Smooth muscle cell (in vitro differentiated cells): ENCODE measurements at regions not wholly inside any gene's neighbourhood (a gene's known extent, or its start where the extent isn't known, plus 50 kb on each side); places are given as distances from the start of the nearest gene placed in this dataset.

Source experiments
- DNase-seq: peaks from one replicate; lab custom pipeline; 2025; ENCODE audit not compliant: unreplicated experiment; lab: John Stamatoyannopoulos, UW
- H2AFZ ChIP-seq: fragments of 200-600 bp; sonication (generic); 2 replicates; pipeline ENCODE4 v1.6.0; 2016; ENCODE audit warnings: antibody characterized with exemption, low read depth, mild to moderate bottlenecking
- H3F3A ChIP-seq: fragments of 200-600 bp; sonication (generic); 2 replicates; pipeline ENCODE4 v1.6.0; 2017; ENCODE audit warnings: antibody characterized with exemption, low read depth
- H3K27ac ChIP-seq: fragments of 200-600 bp; sonication (generic); 2 replicates; pipeline ENCODE4 v1.5.1; 2016; ENCODE audit warnings: low read depth, mild to moderate bottlenecking
- H3K27me3 ChIP-seq: fragments of 200-600 bp; sonication (generic); 2 replicates; pipeline ENCODE4 v1.6.1; 2016; ENCODE audit warnings: low read depth, mild to moderate bottlenecking
- H3K36me3 ChIP-seq: fragments of 200-600 bp; sonication (generic); 2 replicates; pipeline ENCODE4 v1.5.1; 2016; ENCODE audit warnings: low read depth
- H3K4me1 ChIP-seq: fragments of 200-600 bp; sonication (generic); 2 replicates; pipeline ENCODE4 v1.5.1; 2016; ENCODE audit warnings: low read depth
- H3K4me2 ChIP-seq: fragments of 200-600 bp; sonication (generic); 2 replicates; pipeline ENCODE4 v1.6.0; 2016; ENCODE audit warnings: mild to moderate bottlenecking
- H3K4me3 ChIP-seq: fragments of 200-600 bp; sonication (generic); 2 replicates; pipeline ENCODE4 v1.5.1; 2016; ENCODE audit warnings: mild to moderate bottlenecking
- H3K79me2 ChIP-seq: fragments of 200-600 bp; sonication (generic); 2 replicates; pipeline ENCODE4 v1.6.0; 2016; ENCODE audit warnings: low read depth, mild to moderate bottlenecking
- H3K9ac ChIP-seq: fragments of 200-600 bp; sonication (generic); 2 replicates; pipeline ENCODE4 v1.6.0; 2016; ENCODE audit warnings: low read depth
- H3K9me3 ChIP-seq: fragments of 200-600 bp; sonication (generic); replicated peaks from 2 replicates; pipeline ENCODE4 v1.5.1; 2016; ENCODE audit warnings: low read depth
- H4K20me1 ChIP-seq: fragments of 200-600 bp; sonication (generic); 2 replicates; pipeline ENCODE4 v1.6.0; 2016; ENCODE audit warnings: low read depth
- CTCF ChIP-seq: fragments of 200-600 bp; sonication (generic); IDR thresholded peaks from 2 replicates; pipeline ENCODE4 v1.5.1; 2017; ENCODE audit warnings: borderline replicate concordance, mild to moderate bottlenecking, antibody characterized with exemption; ENCODE audit not compliant: insufficient read depth, poor library complexity, severe bottlenecking
- WGBS: methylation state at CpG from one replicate; pipeline ENCODE4 v1.1.7; 2016; ENCODE audit warnings: low lambda C conversion rate; 5-methylcytosine and 5-hydroxymethylcytosine counted together

GRCh38 chr3:8224941-8225340 lies 276.7 kb upstream of the LMCD1 start:
- Histone ChIP-seq H3K4me3 (no peak overlapping the region), H3K36me3 (no peaks in the 10 kb centered on the region), H3K4me2 (no peak overlapping the region), H3K9me3 (no peaks in the 10 kb centered on the region), H3K27me3 (no peaks in the 10 kb centered on the region), H3K79me2 (no peaks in the 10 kb centered on the region), H4K20me1 (no peaks in the 10 kb centered on the region), H3K9ac (no peak overlapping the region), H3F3A (no peaks in the 10 kb centered on the region), H3K4me1 (no peaks in the 10 kb centered on the region), H2AFZ (no peak overlapping the region), H3K27ac (no peak overlapping the region)
- no peak for TF ChIP-seq CTCF
- 94% methylated on average over 6 of the region's 6 CpGs for WGBS
- DNase-seq, result no peak

GRCh38 chr3:8233938-8234337 lies 267.7 kb upstream of the LMCD1 start:
- TF ChIP-seq CTCF, result no peak
- no peak overlapping the region for H3K4me3 ChIP-seq
- H3K9me3 ChIP-seq, result no peaks in the 10 kb centered on the region
- H3K9ac ChIP-seq, result no peak overlapping the region
- no peak overlapping the region for H3K27ac ChIP-seq
- no peaks in the 10 kb centered on the region for H3F3A ChIP-seq
- no peak overlapping the region for H2AFZ ChIP-seq
- no peaks in the 10 kb centered on the region for H4K20me1 ChIP-seq
- H3K4me1 ChIP-seq, result no peaks in the 10 kb centered on the region
- 91% methylated on average over 2 of the region's 2 CpGs for WGBS
- no peaks in the 10 kb centered on the region for H3K79me2 ChIP-seq
- H3K4me2 ChIP-seq, result no peak overlapping the region
- no peak for DNase-seq
- H3K27me3 ChIP-seq, result no peaks in the 10 kb centered on the region
- H3K36me3 ChIP-seq, result no peaks in the 10 kb centered on the region

GRCh38 chr3:8236264-8236663 lies 265.4 kb upstream of the LMCD1 start:
- Histone ChIP-seq H3K4me2 (no peak overlapping the region), H3F3A (no peaks in the 10 kb centered on the region), H3K4me1 (no peaks in the 10 kb centered on the region), H3K79me2 (no peaks in the 10 kb centered on the region), H2AFZ (no peak overlapping the region), H4K20me1 (no peaks in the 10 kb centered on the region), H3K27me3 (no peaks in the 10 kb centered on the region), H3K9me3 (no peaks in the 10 kb centered on the region), H3K4me3 (no peak overlapping the region), H3K9ac (no peak overlapping the region), H3K27ac (no peak overlapping the region), H3K36me3 (no peaks in the 10 kb centered on the region)
- TF ChIP-seq CTCF, result no peak
- no peak for DNase-seq
- 67% methylated on average over 3 of the region's 3 CpGs for WGBS

GRCh38 chr3:8237893-8238292 lies 263.7 kb upstream of the LMCD1 start:
- Histone ChIP-seq H3K27me3 (no peaks in the 10 kb centered on the region), H3K79me2 (no peaks in the 10 kb centered on the region), H3K9me3 (no peaks in the 10 kb centered on the region), H3K4me3 (no peak overlapping the region), H4K20me1 (no peaks in the 10 kb centered on the region), H3K27ac (no peak overlapping the region), H3F3A (no peaks in the 10 kb centered on the region), H3K9ac (no peak overlapping the region), H3K36me3 (no peaks in the 10 kb centered on the region), H2AFZ (no peak overlapping the region), H3K4me2 (no peak overlapping the region), H3K4me1 (no peaks in the 10 kb centered on the region)
- 83% methylated on average over 5 of the region's 5 CpGs for WGBS
- DNase-seq, result no peak
- no peak for TF ChIP-seq CTCF
